DMS114 treated with DMSO at 0.1 percent for 48 hours (cell line): ENCODE measurements at regions not wholly inside any gene's neighbourhood (a gene's known extent, or its start where the extent isn't known, plus 50 kb on each side); places are given as distances from the start of the nearest gene placed in this dataset.

Experiments
- DNase-seq: peaks from one replicate; lab custom pipeline; 2025; ENCODE audit not compliant: unreplicated experiment; lab: John Stamatoyannopoulos, UW

DNA sequence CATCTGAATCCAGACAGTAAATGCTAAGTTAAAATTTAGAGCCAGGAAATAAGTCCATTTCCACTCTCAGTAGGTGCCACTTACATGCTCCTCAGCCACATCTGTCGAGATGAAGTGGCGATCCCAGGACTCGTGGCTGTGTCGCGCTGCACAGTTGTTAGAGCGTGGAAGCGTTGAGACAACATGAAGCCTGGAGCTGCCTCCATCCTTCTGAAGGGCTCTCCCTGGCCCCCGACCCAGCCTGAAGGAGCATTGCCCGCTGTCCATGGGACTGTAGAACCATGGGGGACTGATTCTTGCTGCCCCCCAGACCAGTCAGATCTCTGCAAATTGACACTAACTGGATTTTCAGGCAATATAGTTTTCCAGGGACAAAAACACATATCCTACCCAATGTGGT, 58.9 kb downstream of the IRX1 start:
- DNase-seq = no peak

DNA sequence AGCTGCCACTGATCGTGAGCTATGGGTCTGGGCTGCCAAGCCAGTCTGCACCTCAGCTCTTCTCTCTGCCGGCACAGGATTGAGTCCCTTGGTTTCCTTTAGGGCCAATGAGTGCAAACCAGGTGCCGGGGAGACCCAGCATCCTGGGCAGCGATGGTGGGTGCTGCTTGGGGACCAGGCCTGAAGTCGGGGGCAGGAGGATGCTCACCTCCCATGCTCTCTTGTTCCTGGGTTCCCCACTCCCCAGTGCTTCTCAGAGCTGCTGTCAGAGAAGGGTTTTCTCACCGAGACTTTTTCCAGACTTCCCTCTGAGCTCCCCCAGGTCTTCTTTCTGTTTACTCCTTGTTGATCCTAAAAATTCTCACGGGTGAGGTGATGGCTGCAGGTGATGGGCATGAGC, 61.2 kb downstream of the IRX1 start:
- no peak for DNase-seq

DNA sequence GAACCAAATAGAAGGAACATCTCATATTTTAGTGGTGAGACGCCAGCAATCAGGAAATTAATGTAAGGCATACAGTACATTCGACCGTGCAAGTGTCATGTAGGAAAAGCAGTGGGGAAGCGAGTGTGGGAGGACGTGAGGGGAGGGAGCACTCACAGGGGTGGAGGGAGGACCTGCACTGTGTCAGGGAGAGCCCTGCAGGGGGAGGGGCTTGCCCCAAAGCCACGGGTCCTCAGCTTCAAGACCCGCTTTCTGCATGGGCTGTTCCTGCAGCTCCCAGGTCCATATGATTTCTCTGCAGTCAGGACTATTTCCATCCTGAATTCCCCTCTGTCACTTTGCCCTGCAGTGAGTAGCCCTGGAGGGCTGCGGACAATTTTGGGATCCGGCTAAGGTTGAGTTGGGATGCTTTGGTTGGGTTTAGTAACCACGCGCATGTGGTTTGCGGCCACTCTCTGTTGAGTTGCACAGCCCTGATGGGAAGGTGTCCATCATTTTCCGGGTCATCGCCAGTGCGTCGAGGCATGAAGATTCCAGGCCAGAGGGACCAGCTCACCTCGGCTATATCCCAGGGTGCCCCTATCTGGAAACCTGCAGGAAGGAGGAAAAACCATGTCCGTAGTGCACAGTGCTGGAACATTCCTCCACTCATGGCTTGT, 61.9 kb downstream of the IRX1 start:
- no peak for DNase-seq

DNA sequence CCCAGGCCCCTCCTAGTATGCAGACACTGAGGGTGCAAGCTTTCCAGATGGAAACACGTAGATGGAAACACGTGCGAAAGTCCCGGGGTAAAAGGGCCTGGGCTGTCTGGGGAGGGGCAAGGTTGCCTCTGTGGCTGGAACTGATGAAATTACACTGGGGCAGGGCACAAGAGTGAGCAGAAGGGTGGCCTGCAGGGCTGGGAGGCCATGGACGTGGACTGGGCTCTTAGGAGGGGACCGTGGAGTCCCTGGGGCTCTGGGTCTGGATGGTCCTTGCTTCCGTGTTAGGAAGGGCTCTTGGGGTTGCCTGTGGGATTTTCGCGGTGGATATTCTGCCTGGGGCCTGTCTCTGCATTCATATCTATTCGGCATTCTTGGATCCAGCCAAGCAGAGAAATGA, 63.3 kb downstream of the IRX1 start:
- DNase-seq = no peak

DNA sequence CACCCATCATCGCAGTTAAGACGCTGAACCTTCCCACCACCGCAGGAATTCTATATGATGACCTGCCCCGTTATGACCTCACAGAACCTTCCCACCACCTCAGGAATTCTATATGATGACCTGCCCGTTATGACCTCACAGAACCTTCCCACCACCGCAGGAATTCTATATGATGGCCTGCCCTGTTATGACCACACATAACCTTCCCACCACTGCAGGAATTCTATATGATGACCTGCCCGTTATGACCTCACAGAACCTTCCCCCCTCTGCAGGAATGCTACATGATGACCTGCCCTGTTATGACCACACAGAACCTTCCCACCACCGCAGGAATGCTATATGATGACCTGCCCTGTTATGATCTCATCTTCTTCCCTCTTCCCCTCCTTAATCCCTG, 64.3 kb downstream of the IRX1 start:
- DNase-seq = no peak

DNA sequence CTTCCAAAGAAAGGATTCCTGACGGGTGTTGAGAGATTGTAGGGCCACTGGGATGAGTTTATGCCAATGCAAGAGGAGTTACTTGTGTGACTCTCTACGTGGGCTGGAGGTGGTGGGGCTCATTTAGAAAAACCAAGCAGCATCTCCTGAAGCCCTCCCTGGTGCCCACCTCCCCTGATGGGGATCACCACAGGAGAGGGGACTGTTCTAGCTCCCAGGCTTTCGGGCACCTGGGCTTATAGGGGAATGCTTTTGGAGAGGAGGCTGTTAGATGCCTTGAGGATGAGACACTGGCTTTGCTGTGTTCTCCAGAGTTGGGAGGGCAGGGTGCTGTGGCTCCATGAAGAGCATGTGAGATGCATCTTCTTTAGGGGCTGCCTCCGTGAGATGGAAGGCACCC, 65.0 kb downstream of the IRX1 start:
- DNase-seq = no peak

DNA sequence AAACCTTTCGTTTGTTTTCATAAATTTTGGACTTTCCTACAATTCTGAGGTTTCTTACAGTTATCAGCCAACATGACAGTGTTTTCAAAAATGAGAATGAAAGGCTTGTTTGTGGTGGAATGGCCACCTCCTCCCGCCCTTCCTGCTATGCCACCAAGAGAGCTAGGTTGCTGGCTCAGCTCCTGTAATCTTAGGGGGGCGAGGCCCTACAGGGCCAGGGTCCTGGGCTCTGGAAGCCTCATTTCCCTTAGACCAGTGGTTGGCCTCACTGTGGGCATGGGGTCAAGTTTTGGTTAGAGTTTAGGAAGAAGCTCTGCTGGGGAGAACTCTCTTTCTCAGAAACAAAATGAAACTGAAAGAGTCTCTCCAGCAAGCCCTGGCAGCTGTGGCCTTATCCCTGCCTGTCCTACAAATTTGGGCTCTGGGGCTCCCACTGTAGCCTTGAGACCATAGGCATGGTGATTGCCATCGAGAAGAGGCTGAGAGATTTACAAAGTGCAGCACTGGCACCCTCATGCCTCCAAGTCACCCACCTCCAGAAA, 66.2 kb downstream of the IRX1 start:
- no peak for DNase-seq

DNA sequence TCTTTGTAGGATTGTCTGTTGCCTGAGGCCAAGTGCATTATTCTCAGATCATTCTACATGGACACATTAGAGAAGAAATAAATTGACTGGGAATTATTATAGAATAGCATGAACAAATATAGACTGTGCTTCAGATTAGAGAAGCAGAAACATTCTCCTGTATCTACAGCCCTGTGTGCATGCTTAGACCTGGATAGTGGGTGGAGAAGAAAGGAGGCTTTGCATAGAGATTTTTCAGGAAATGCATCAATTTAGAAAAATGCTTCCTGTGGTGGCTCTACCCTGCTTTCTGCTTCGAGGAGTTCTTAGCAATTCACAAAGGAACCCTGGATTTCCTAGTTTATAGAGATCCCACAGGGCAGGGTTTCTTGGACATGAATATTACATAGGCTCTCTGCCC, 66.7 kb downstream of the IRX1 start:
- DNase-seq = no peak

DNA sequence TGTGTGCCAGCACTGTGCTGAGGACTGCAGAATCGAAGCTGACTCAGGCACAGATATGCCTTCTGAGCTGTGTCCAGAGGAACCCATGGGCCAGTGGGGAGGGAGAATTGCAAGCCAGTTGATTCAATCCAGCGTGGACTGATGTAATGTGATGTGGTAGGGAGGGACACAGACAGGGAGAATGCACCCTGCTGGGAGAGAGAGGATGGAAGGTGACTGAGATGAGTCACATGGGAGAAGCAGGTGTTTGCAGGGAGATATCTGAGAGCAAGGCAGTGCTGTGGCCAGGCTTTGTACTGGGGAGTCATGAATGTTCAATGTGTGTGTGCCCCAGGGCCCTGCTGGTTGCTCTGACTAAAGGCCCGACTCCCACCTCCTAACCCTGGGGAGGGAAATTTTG, 75.7 kb downstream of the IRX1 start:
- no peak for DNase-seq

DNA sequence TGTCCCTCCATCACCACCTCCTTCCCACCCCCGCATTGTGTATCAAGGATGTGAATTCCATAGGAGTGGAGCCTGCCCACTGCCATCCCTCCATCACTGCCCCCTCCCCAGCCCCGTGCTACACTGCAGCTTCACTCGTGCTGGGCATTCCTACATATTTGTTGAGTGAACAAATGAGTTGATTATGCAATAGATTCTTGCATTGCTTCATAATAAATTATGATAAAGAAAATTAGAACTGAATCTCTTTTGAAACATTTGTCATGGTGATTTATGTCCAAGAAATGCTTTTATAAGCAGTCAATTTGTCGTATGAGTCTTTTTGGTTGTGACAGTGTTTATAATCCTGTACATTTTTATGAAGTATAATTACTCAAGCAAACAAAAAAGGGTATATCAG, 83.2 kb downstream of the IRX1 start:
- no peak for DNase-seq

DNA sequence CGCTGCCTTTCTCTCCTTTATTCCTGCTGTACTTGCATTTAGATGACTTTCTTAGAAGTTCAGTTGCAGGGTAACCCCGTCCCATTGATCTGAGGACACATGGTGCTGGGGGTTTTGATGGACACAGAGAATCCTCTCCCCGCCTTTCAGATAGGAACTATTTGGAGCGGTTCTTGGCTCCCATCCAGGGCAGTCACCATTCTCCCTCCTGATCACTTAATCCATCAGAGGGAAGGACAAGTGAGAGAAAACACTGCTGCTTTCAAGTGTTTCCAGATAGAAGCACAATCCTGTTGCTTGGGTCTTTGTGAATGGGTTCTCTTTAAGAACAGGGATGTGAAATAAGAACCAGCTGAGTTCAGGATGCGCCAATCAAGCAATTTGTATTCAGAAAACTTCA, 85.2 kb downstream of the IRX1 start:
- DNase-seq = no peak

DNA sequence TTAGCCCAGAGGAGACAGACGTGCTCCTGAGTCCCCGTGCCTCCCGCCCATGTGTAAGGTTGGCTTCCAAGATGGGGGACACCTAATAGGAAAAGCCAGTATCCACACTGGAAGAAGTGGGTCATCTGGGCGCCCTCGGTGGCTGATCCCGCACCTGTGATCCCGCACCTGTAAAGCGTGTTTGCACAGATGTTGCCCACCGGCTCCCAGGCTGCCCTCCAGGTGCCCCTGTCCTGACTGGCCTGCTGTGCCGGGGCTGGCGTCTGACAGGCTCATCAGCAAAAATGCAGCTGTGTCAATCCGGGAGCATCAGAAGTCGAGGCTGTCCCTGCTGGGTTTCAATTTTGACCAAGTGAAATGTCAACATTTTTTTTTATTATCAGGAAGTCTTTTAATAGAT, 88.5 kb downstream of the IRX1 start:
- DNase-seq = no peak

DNA sequence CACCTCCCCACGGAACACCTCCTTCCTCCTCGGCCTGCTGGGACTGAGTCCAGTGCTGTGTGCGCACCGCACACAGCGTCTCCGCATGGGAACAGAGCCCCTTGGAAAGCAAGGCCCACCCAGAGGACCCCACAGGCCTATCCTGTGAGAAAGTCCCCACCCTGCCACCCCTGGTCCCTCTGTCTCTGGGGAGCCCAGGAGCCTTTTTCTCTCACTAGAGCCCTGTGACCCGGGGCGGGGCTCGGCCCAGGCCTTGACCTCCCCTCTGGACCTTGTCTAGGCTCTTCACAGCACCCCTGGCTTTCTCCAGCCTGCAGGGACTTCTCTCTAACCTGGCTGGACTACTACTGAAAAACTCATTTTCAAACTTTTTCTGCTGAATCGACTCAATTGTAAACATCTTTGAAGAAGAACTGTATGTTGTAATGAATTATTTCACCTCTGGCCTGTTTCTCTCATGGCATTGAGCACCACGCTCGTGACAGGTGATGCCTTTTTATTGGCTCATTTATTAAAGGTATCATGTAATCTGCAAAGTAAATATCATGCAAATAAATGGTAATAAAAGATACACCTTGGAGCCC, 89.2 kb downstream of the IRX1 start:
- no peak for DNase-seq

DNA sequence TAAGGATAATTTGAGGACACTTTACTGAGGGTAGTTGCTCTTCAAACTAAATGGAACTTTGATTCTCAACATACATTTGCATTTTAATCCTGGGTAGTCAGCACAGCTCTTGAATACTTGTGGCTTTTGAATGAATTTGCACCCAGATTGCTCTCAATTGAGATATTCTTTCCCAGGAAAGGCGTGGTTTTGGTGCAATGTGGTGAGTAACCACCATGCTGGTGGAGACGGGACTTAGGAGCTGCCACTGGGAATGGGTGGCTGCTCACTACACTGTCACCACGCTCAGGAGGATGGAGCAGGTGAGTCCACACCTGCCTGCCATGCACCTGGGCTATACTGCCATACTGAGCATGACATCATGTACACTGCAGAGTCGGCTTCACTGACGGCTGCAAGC, 99.2 kb downstream of the IRX1 start:
- no peak for DNase-seq

DNA sequence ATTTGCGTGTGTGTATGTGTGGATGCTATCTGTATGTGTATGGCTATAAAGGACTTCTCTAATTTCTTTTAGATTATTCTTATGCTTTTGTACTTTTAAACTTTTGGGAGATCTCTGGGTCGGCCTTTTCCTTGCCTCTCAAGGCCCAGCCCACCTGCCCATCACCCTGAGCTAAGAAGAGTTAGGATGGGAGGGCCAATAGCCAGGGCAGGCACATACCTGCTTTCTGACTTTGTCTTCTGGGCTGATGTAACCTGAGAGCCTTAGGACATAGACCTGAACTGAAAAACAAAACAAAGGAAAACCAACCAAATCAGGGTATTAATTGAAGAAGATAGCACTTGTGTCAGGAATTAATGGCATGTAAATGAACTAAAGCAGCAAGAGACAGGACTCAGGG, 100.2 kb downstream of the IRX1 start:
- no peak for DNase-seq

DNA sequence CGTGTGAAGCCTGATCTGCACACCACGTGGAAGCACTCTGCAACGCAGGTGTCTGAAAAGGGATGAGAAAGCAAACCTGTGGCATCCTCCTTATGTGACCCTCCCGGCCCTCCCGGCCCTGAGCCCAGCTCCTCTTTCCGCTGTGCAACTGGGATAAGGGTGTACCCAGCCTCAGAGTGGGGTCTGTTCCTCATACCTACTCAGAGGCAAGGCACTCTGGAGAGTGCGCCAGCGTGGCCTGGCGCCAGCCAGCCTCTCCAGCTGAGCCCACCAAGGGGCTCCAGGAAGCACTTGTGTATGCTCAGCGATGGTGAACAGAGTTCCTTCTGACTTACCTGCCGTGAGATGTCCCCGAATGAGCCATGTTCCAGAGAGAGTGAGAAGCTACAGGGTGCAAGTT, 102.8 kb downstream of the IRX1 start:
- no peak for DNase-seq

DNA sequence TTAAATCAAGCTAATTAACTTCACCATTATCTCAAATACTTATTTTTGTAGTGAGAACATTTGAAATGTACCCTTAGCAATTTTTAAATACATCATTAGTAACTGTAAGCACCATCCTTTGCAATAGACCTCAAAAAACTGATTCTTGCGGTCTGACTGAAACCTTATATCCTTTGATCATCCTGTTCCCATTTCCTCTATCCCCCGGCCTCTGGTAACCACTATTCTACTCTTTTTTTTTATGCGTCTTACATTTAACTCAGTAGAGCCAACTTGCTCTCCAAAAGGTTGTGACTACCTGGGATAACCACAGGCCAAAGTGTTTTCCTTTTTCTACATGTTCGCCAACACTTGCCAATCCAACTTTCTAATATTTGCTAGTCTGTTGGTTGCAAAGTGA, 106.1 kb downstream of the IRX1 start:
- no peak for DNase-seq

DNA sequence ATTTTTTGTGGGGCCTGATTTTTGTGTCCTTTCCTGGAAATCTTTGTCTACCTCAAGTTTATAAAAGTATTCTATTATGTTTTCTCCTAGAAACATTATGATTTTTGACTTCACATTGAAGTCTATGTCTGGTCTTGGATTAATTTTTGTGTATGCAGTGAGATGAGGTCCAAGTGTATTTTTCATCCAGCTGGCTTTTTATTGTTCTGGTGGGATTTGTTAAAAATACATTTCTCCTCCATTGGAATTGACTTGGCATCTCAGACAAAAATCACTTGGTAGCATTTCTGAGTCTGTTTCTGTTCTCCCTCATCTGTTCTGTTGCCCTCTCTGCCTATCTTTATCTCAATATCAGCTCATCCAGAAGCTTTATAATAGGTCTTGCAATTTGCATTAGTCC, 109.0 kb downstream of the IRX1 start:
- DNase-seq = no peak

DNA sequence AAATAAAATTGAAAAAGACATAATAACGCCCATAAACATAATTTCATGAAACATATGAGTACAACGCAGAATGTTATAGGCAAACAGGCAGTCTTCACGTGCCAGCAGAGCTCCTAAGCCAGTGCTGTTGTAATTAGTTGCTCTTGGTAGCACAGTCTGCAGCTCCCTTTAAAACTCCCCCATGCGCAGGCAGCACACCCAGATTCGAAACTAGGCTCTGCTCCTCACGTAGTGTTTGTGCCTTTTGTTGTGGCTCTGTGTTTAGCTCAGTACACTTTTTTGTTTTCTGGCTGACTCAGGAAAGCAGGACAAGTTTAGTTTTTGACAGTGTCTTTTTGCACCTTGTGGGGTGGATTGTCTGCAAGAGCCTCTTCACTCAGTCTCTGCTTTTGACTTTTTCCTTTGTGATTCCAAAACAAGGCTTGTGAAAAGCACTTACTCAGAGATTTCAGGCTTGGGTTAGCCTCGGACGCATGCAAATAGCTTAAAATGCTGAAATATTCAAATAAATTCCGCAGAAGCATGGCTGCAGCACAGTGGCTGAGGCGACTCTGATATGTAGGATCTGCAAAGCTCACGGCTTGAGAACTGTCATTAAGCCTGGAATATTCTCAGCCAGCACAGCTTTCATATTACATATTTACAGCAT, 113.6 kb downstream of the IRX1 start:
- DNase-seq = no peak

DNA sequence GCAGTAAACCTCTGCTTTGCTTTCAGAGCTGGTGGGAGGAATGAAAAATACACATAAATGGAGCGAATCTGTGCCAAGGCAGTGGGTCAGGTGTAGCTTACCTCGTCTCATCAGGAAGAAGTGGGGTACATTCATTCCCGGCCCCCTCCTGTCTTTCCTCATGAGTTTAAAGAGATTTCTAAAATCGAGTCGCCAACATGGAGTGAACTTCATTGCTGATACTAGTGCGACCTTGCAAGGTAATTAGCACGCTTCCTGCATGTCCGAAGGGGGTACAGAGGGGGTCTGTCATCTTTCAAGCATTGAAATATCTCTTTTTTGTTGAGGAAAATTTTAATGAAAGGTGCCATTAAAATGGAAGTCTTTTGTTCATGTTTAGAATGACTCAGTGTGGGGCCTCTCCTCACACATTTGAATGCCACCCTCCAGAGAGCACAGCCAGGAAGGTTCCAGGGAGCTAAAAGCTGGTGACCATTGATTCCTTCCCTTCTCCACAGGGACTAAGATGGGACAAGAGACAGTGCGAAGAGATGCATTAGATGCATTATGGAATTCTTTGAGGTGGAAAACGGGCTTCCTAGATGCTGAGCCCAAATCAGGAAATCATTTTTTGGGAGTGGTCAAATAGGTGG, 114.2 kb downstream of the IRX1 start:
- DNase-seq = no peak

DNA sequence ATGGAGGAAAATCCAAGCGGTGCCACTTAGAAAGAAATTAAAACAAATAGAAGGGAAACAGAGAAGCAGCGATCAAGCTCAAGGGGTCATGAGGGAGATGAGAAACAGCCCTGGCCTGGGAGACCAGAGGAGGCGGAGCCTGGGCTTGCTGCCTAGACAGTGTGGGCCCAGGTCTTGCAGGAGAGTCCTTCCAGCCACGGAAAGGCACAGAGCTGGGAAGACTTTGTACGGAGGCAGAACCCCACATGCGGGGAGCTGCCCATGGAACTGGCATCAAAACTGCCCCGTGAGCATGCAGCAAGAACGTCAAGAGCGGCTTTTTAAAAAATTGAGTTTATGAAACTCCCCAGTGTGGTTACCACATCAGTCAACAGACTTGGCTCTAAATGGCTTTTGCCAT, 119.4 kb downstream of the IRX1 start:
- no peak for DNase-seq

DNA sequence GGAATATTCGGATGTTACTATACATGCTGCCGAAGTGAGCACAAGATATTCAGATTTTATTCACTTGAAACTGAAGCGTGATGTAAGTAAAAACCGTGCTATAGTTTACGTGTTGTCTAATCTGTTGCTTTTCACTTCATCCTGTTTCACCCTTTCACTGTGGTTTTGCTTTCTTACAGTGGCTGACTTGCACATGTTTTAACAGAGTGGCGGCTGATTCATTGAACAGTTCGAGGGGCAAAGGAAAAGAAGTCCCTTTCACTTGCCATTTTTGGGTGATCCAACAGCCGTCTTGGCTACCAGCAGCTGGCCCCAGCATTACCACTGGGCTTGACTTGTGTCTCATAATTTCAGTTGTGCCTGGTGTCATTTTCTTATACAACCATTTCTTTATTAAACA, 134.0 kb downstream of the IRX1 start:
- DNase-seq = no peak
